Heart left ventricle (tissue), 13 donors: ENCODE measurements at regions not wholly inside any gene's neighbourhood (a gene's known extent, or its start where the extent isn't known, plus 50 kb on each side); places are given as distances from the start of the nearest gene placed in this dataset.

Source experiments
- POLR2A ChIP-seq, 2 donors: fragments of 450-650 bp; IDR thresholded peaks; one replicate each; pipeline ENCODE4 v1.6.1; 2017; ENCODE audit warnings: antibody characterized with exemption in 2 of 2, mild to moderate bottlenecking in 2 of 2, moderate library complexity in 2 of 2
- TF ChIP-seq, protein P1 (sequence below), 12 donors: fragments of 200-600 bp; sonication (generic) in 4 of 12; IDR thresholded peaks; one replicate each; pipeline versions ENCODE4 v1.5.0 to v1.8.0; 2018 to 2022; ENCODE audit warnings: antibody characterized with exemption in 12 of 12, mild to moderate bottlenecking in 5 of 12
- donor health status: ischemic (EF 13 %, LVEDD 7.1; RV severe dilation, severe dysfunction).
- donor health status: DM: no; HTN: yes; CAD: no.
- donor health status: DM: no; HTN: no; CAD: no.
- donor health status: ischemic (EF 25% LVEDD 6.9; RV normal size, moderate dysfunction).
- donor health status: ischemic (EF 25% LVEDD 5.7; RV mildly dilated, moderate dysfunction).
- donor health status: ischemic (EF 35%, LVEDD 5.7; RV mildly dilated, moderate dysfunction).
- donor health status: nonischemic (EF 11% LVEDD 7.7; RV severe dilation, severe dysfunction).
- donor health status: DM: yes; HTN: yes; CAD: no.
- donor health status: PGD.
- donor health status: ischemic (EF 29% LVEDD 5.4; RV normal size, mild dysfunction).
- donor health status: nonischemic (EF 23%, LVEDD 6.1; RV moderate dilation, normal function).

DNA sequence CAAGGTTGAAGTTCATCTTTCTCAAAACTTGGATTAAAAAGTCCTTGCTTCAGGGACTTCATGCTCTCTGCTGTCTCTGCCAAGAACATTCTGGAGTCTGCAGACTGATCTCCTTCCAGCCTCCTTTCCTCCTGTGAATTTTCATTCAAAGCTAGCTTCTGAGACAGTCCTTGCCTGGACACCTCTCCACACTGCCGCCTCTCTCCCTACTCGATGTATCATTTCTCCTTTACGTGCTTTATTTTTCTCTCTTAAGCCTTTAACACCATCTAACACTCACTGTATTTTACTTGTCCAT lies 238.8 kb downstream of the COL4A1 start:
- TF ChIP-seq, protein P1, sequence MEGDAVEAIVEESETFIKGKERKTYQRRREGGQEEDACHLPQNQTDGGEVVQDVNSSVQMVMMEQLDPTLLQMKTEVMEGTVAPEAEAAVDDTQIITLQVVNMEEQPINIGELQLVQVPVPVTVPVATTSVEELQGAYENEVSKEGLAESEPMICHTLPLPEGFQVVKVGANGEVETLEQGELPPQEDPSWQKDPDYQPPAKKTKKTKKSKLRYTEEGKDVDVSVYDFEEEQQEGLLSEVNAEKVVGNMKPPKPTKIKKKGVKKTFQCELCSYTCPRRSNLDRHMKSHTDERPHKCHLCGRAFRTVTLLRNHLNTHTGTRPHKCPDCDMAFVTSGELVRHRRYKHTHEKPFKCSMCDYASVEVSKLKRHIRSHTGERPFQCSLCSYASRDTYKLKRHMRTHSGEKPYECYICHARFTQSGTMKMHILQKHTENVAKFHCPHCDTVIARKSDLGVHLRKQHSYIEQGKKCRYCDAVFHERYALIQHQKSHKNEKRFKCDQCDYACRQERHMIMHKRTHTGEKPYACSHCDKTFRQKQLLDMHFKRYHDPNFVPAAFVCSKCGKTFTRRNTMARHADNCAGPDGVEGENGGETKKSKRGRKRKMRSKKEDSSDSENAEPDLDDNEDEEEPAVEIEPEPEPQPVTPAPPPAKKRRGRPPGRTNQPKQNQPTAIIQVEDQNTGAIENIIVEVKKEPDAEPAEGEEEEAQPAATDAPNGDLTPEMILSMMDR (IDR thresholded peaks at IDR 0.05): no peak
- no peak for TF ChIP-seq POLR2A (IDR thresholded peaks at IDR 0.05)
